A673 (cell line): ENCODE measurements at regions not wholly inside any gene's neighbourhood (a gene's known extent, or its start where the extent isn't known, plus 50 kb on each side); places are given as distances from the start of the nearest gene placed in this dataset.
A peak's percentile ranks its signal among the peaks of the same experiment; 100 is the strongest.

Experiments used
- BruUV-seq: library from RNA; stranded (reverse); fragments of 400-500 nt; replicated peaks from 2 replicates; lab custom pipeline; 2021; lab: Mats Ljungman, UMichigan
- CTCF ChIA-PET: fragments of 300-600 bp; sonication (Branson Sonifier 250); formaldehyde crosslinking; loops from one replicate; lab custom pipeline; 2022; ENCODE audit warnings: antibody characterized with exemption; lab: Charles Lee
- POLR2A ChIA-PET: fragments of 300-600 bp; sonication (Branson Sonifier 250); formaldehyde crosslinking; loops from one replicate; lab custom pipeline; 2022; ENCODE audit warnings: antibody characterized with exemption; ENCODE audit not compliant: low non-redundant PET; lab: Charles Lee
- DNase-seq: peaks from one replicate; pipeline ENCODE4 v3.0.0-alpha.2; 2015; ENCODE audit warnings: low spot score
- H3K27ac ChIP-seq: fragments of 200-600 bp; sonication (generic); 2 replicates; pipeline ENCODE4 v1.5.1; 2016; ENCODE audit warnings: mixed run types, low read depth, mild to moderate bottlenecking, mixed read lengths, antibody characterized with exemption, low read length; ENCODE audit not compliant: poor library complexity, severe bottlenecking
- H3K27me3 ChIP-seq: fragments of 200-600 bp; sonication (generic); replicated peaks from 2 replicates; pipeline ENCODE4 v1.6.1; 2017; ENCODE audit warnings: mixed run types, low read depth, mild to moderate bottlenecking, mixed read lengths, antibody characterized with exemption, low read length; ENCODE audit not compliant: insufficient read depth, poor library complexity
- H3K36me3 ChIP-seq: fragments of 200-600 bp; sonication (generic); 2 replicates; pipeline ENCODE4 v1.6.1; 2016; ENCODE audit warnings: mixed run types, mild to moderate bottlenecking, mixed read lengths, antibody characterized with exemption, low read length; ENCODE audit not compliant: insufficient read depth, poor library complexity, severe bottlenecking
- H3K4me1 ChIP-seq: fragments of 200-600 bp; sonication (generic); 2 replicates; pipeline ENCODE4 v1.6.1; 2017; ENCODE audit warnings: mixed run types, mild to moderate bottlenecking, mixed read lengths, antibody characterized with exemption, low read length; ENCODE audit not compliant: insufficient read depth, poor library complexity, severe bottlenecking
- H3K4me3 ChIP-seq: fragments of 200-600 bp; sonication (generic); 2 replicates; pipeline ENCODE4 v1.5.1; 2016; ENCODE audit warnings: low read depth, mixed run types, mild to moderate bottlenecking, mixed read lengths, low read length; ENCODE audit not compliant: poor library complexity, severe bottlenecking
- H3K9me3 ChIP-seq: fragments of 200-600 bp; sonication (generic); 2 replicates; pipeline ENCODE4 v1.6.1; 2016; ENCODE audit warnings: mixed run types, low read depth, mild to moderate bottlenecking, mixed read lengths, antibody characterized with exemption, low read length; ENCODE audit not compliant: poor library complexity, severe bottlenecking
- EZH2 ChIP-seq: fragments of 200-600 bp; sonication (generic); IDR thresholded peaks from 2 replicates; pipeline ENCODE4 v1.6.1; 2017; ENCODE audit warnings: borderline replicate concordance, low read depth, mild to moderate bottlenecking, mixed read lengths, antibody characterized with exemption, low read length; ENCODE audit not compliant: poor library complexity, severe bottlenecking
- intact Hi-C: fragments of 100-400 bp; cut with micrococcal nuclease; formaldehyde crosslinking; loops from one replicate; pipeline ENCODE4 v1.10.0; 2022; ENCODE audit not compliant: unreplicated experiment
- TF ChIP-seq, protein P1 (sequence below): fragments of 300-800, 200-600 bp; sonication (generic); conservative IDR thresholded peaks from 2 replicates; pipeline ENCODE4 v1.5.1; 2017; ENCODE audit warnings: low read depth, mild to moderate bottlenecking, antibody characterized with exemption, low read length, moderate library complexity, mixed read lengths

DNA sequence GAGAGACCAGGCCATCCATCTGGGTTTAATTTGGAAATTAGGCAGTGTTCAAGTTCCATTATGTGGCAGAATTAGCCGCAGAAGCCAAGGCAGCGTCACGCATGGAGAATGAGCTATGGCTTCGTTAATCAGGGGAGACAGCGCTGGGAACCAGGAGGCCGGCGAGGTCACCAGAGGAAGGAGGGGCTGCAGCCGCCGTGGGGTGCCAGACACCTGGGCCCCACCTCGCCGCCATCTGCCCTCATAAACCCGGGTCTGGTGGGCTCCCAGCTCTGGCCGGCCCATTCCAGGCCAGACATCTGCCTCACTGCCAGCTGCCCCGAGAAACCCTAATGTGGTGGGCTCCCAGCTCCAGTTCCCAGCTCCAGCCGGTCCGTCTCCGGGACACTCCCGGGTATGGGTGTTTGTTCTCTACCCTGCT lies 676.9 kb downstream of the BRD1 start:
- TF ChIP-seq, protein P1, sequence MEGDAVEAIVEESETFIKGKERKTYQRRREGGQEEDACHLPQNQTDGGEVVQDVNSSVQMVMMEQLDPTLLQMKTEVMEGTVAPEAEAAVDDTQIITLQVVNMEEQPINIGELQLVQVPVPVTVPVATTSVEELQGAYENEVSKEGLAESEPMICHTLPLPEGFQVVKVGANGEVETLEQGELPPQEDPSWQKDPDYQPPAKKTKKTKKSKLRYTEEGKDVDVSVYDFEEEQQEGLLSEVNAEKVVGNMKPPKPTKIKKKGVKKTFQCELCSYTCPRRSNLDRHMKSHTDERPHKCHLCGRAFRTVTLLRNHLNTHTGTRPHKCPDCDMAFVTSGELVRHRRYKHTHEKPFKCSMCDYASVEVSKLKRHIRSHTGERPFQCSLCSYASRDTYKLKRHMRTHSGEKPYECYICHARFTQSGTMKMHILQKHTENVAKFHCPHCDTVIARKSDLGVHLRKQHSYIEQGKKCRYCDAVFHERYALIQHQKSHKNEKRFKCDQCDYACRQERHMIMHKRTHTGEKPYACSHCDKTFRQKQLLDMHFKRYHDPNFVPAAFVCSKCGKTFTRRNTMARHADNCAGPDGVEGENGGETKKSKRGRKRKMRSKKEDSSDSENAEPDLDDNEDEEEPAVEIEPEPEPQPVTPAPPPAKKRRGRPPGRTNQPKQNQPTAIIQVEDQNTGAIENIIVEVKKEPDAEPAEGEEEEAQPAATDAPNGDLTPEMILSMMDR = no peak
- TF ChIP-seq EZH2 = no peak
- intact Hi-C loops = no loop called here
- Histone ChIP-seq H3K36me3 (no peaks in the 10 kb centered on the region), H3K4me3 (no peak overlapping the region), H3K27me3 (no peaks in the 10 kb centered on the region), H3K9me3 (no peaks in the 10 kb centered on the region), H3K27ac (peak overlapping the region; percentile 82), H3K4me1 (peaks cover 28% of the 10 kb centered on the region)
- ChIA-PET POLR2A (no interaction called here), CTCF (no interaction called here)
- no peak for DNase-seq
- no TSS peak for BruUV-seq

DNA sequence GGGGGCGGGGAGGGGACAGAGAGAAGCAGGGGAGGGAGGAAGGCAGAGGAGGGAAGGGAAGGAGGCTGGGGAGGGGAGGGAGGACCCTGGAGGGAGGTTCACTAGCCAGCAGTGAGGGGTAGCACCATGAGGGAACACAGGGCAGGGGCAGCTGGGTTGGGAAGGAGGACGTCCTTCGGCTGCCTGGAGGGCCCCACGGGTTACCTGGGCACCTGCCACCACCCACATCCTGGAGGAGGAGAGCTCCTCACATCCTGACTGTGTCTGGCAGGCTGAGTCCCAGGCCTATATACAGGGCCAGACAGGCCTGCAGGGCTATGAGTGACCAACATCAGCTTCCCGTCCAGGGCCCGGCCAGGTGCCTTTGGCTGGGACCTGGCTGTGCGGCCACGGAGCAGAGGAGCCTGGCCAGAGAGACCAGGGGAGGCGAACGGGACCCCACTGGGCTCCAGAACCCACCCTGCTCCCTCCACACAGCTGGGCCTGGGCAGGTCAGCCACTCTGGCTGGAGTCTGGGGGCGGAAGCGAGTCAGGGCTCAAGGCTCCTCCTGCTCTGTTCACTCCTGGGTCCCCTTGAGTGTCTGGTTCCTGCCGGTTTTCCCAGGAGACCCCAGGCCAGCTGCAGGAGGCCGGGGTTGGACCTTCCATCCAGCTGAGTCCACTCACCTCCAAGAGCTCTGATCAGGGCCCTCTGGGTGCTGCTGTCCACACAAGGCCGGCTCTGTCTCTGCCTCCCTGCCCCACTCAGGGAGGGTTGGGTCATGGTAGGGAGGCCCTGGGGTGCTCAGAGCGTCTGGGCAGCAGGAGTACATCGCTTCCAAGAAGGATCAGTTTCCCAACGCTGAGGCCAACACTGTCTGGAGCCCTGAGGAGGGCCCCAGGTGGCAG lies 677.7 kb downstream of the BRD1 start:
- intact Hi-C loops = loop anchor here (1.0 kb wide), 1 partner anchor 278 kb away; no protein-coding TSS in a partner anchor

DNA sequence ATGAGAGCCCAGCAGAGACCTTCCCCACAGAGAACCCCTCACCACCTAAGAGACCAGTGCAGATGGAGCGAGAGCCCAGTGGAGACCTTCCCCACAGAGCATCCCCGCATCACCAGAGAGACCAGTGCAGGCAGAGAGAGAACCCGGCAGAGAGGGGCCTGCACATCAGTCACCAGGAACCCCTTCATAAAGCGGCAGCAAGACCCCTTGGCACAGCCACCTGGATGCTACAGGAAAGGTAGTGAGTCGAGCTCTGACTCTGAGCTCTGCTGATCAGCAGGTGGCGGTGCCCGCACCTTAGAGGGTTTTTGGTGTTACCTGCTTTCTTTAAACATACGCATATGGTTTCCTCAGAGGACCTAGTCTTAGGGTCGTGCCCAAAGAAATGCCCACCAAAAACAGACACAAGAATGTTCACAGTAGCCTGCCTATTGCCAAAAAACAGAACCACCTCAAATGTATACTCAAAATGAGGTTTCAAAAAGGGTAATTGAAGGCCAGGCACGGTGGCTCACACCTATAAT lies 678.7 kb downstream of the BRD1 start:
- ChIA-PET CTCF (no interaction called here), POLR2A (interaction anchor here (0.6 kb wide), 1 partner anchor 277 kb away, joined by 3 read pairs; no protein-coding TSS in a partner anchor)
- no TSS peak for BruUV-seq
- Histone ChIP-seq H3K4me1 (peaks cover 28% of the 10 kb centered on the region), H3K4me3 (no peak overlapping the region), H3K9me3 (no peaks in the 10 kb centered on the region), H3K27me3 (no peaks in the 10 kb centered on the region), H3K36me3 (no peaks in the 10 kb centered on the region), H3K27ac (peak overlapping the region; percentile 57)
- intact Hi-C loops = loop anchor here (1.0 kb wide), 1 partner anchor 277 kb away; no protein-coding TSS in a partner anchor
- TF ChIP-seq, protein P1 = no peak
- no peak for TF ChIP-seq EZH2
- no peak for DNase-seq

More for the DNA sequence above, 677.7 kb downstream of the BRD1 start:
- Histone ChIP-seq H3K36me3 (no peaks in the 10 kb centered on the region), H3K27ac (peak overlapping the region; percentile 82), H3K9me3 (no peaks in the 10 kb centered on the region), H3K27me3 (no peaks in the 10 kb centered on the region), H3K4me3 (no peak overlapping the region), H3K4me1 (peaks cover 28% of the 10 kb centered on the region)
- ChIA-PET POLR2A (no interaction called here), CTCF (no interaction called here)
- no peak for DNase-seq
- no peak for TF ChIP-seq EZH2
- TF ChIP-seq, protein P1 = no peak
- BruUV-seq = no TSS peak
